CD4-positive, CD25-positive, alpha-beta regulatory T cell (primary cell): ENCODE measurements at regions not wholly inside any gene's neighbourhood (a gene's known extent, or its start where the extent isn't known, plus 50 kb on each side); places are given as distances from the start of the nearest gene placed in this dataset.

Source experiments
- ATAC-seq, 2 donors: fragments of 150-1000 bp; cut with Tn5 transposase; one replicate each; pipeline ENCODE4 v1.10.0; 2021; ENCODE audit warnings: low read depth in 2 of 2, moderate number of reproducible peaks in 2 of 2, moderate library complexity in 1 of 2
- DNase-seq, 3 donors: peaks; one replicate each; pipeline versions ENCODE4 v3.0.0 to v3.0.0-alpha.2; 2012 to 2022; ENCODE audit warnings: mixed read lengths in 1 of 3
- H3K27ac ChIP-seq: one replicate; pipeline ENCODE4 v1.7.0; 2013; ENCODE audit warnings: mild to moderate bottlenecking, low read length; ENCODE audit not compliant: insufficient read depth, poor library complexity, severe bottlenecking
- H3K27me3 ChIP-seq: one replicate; pipeline ENCODE4 v1.7.0; 2013; ENCODE audit warnings: low read length; ENCODE audit not compliant: control insufficient read depth, insufficient read depth
- H3K36me3 ChIP-seq: one replicate; pipeline ENCODE4 v1.7.0; 2013; ENCODE audit warnings: mild to moderate bottlenecking, low read length, moderate library complexity; ENCODE audit not compliant: control insufficient read depth, insufficient read depth
- H3K4me1 ChIP-seq: 2 replicates; pipeline ENCODE4 v1.7.0; 2013; ENCODE audit warnings: mild to moderate bottlenecking, low read length; ENCODE audit not compliant: insufficient read depth, control insufficient read depth, poor library complexity, severe bottlenecking
- H3K4me3 ChIP-seq: one replicate; pipeline ENCODE4 v1.7.0; 2013; ENCODE audit warnings: low read depth, mild to moderate bottlenecking, low read length, moderate library complexity
- H3K9me3 ChIP-seq, 2 experiments: 1 replicate in 1 of 2; 2 replicates in 1 of 2; pipeline ENCODE4 v1.7.0; 2013; ENCODE audit warnings: low read length in 2 of 2, mild to moderate bottlenecking in 1 of 2, moderate library complexity in 1 of 2; ENCODE audit not compliant: control insufficient read depth in 2 of 2
- H3K27ac Mint-ChIP-seq, 3 donors: one replicate each; pipeline ENCODE4 v1.8.0; 2020 to 2022; ENCODE audit warnings: mild to moderate bottlenecking in 3 of 3, mixed read lengths in 3 of 3, moderate library complexity in 2 of 3
- H3K27me3 Mint-ChIP-seq: one replicate; pipeline ENCODE4 v1.8.0; 2022; ENCODE audit warnings: mild to moderate bottlenecking, mixed read lengths
- H3K36me3 Mint-ChIP-seq: one replicate; pipeline ENCODE4 v1.8.0; 2020; ENCODE audit warnings: mixed read lengths
- H3K4me1 Mint-ChIP-seq, 4 donors: one replicate each; pipeline ENCODE4 v1.8.0; 2020 to 2022; ENCODE audit warnings: mixed read lengths in 4 of 4, mild to moderate bottlenecking in 1 of 4
- H3K4me3 Mint-ChIP-seq, 4 donors: one replicate each; pipeline ENCODE4 v1.8.0; 2020 to 2022; ENCODE audit warnings: mild to moderate bottlenecking in 4 of 4, mixed read lengths in 4 of 4, moderate library complexity in 3 of 4
- H3K9me3 Mint-ChIP-seq, 7 donors: one replicate each; pipeline ENCODE4 v1.8.0; 2020 to 2022; ENCODE audit warnings: mixed read lengths in 7 of 7, mild to moderate bottlenecking in 3 of 7, moderate library complexity in 2 of 7

DNA sequence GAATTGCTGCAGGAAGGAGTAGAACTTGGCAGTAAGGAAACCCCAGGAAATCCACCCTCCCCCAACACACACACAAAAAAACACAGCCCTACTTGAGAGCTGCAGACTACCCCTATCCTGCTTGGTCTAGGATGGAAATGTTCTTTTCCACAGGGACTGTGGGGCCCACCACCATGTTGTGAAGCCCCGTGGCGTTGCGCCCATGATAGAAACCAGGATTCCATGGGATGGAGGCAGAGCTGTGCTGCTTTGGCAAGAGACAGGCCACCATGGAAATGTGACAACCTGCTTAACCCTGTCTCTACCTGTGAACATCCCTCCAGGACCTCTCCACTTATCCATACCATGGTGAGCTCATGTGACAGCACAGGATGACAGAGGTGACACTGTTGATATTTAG lies 121.1 kb upstream of the NGF start:
- Mint-ChIP-seq H3K4me1 (no peaks in the 10 kb centered on the region), H3K27me3 (no peaks in the 10 kb centered on the region), H3K27ac (no peak overlapping the region), H3K36me3 (no peaks in the 10 kb centered on the region), H3K9me3 (no peaks in the 10 kb centered on the region), H3K4me3 (no peak overlapping the region)
- Histone ChIP-seq H3K9me3 (no peaks in the 10 kb centered on the region), H3K27ac (no peak overlapping the region), H3K27me3 (no peaks in the 10 kb centered on the region), H3K4me1 (no peaks in the 10 kb centered on the region), H3K36me3 (no peaks in the 10 kb centered on the region), H3K4me3 (no peak overlapping the region)
- DNase-seq, result no peak
- ATAC-seq, result no peak

DNA sequence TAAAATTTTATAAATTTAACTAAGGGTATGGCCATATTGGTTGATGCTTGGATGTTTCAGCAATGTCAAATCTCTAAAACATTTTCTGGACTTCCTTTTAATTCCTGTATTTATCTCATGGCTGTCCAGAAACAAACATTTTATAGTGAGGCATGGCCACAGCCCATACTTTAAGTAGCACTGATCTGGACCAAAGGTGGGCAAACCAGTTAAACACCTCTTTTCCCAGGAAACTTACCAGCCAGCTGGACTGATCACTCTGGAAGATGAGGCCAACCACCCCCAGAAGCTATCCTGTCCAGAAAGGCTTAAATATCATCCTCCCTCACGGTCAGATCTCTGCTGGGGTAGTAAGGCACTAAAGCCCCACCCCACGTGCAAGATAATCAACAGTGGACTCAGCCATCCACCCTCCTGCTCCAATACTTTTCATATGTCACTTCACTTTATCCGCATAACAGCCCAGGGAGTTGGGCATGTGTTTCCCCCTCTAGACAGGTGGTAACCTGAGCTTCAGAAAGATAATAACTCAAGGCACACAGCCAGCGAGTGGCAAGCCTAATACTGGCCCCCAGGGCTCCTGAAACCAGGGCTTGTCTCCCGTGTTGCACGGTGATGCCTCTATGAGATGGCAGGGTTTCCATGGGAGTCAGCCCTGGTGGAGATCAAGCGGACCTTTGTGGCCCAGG lies 120.5 kb upstream of the NGF start:
- H3K36me3 Mint-ChIP-seq, result no peaks in the 10 kb centered on the region
- H3K4me3 Mint-ChIP-seq, result no peak overlapping the region
- no peaks in the 10 kb centered on the region for H3K4me1 Mint-ChIP-seq
- no peaks in the 10 kb centered on the region for H3K9me3 Mint-ChIP-seq
- no peaks in the 10 kb centered on the region for H3K36me3 ChIP-seq
- H3K27me3 ChIP-seq, result no peaks in the 10 kb centered on the region
- H3K27ac Mint-ChIP-seq, result no peak overlapping the region
- no peaks in the 10 kb centered on the region for H3K4me1 ChIP-seq
- H3K27ac ChIP-seq, result no peak overlapping the region
- H3K4me3 ChIP-seq, result no peak overlapping the region
- no peak for DNase-seq
- H3K27me3 Mint-ChIP-seq, result no peaks in the 10 kb centered on the region
- H3K9me3 ChIP-seq, result no peaks in the 10 kb centered on the region
- ATAC-seq, result no peak

DNA sequence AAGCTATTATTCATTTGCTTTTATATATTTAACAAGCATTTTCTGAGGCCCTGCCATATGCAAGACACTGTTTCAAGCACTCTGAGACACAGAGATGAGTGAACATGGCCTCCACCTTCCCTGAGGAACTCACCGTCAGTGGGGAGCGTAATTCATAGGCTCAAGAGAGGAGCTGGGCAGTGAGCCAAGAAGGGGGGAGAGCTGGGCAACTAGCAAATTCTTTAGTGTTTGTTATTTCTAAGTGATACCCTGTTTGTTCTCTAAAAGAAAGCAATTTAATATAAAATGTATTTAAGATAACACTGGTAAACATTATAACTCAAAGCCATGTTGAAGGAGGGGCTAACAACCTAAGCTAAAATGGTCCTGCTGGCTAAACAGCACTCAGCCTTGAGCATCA lies 119.2 kb upstream of the NGF start:
- Histone ChIP-seq H3K27me3 (no peaks in the 10 kb centered on the region), H3K36me3 (no peaks in the 10 kb centered on the region), H3K27ac (no peak overlapping the region), H3K9me3 (no peaks in the 10 kb centered on the region), H3K4me3 (no peak overlapping the region), H3K4me1 (no peaks in the 10 kb centered on the region)
- DNase-seq (no peak), ATAC-seq (no peak)
- H3K27me3 Mint-ChIP-seq, result no peaks in the 10 kb centered on the region
- H3K4me3 Mint-ChIP-seq, result no peak overlapping the region
- H3K36me3 Mint-ChIP-seq, result no peaks in the 10 kb centered on the region
- no peaks in the 10 kb centered on the region for H3K4me1 Mint-ChIP-seq
- no peak overlapping the region for H3K27ac Mint-ChIP-seq
- H3K9me3 Mint-ChIP-seq, result no peaks in the 10 kb centered on the region

DNA sequence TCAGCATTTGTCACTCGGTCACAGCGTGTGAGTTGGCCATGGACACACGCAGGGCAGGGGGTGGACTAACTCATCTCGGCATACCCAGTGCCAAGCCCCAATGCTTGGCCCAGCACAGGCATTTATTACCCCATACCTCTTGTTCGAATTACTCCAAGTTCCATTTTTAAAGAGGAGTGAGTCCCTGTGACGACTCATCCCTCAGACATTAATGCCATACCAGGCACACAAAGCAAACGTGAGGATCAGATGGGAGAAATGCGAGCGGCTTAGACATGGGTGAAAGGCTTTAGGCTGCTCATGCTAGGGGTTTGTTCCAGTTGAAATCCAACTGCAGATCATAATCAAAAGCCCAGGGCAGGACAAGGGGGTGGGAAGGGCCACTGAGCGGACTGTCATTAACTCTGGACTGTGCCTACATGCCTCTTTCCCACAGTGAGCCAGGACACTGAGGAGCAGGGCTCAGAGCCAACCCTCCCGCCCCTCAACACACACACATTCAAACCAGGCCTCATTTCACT lies 118.5 kb upstream of the NGF start:
- H3K9me3 ChIP-seq, result no peaks in the 10 kb centered on the region
- no peaks in the 10 kb centered on the region for H3K4me1 ChIP-seq
- H3K36me3 ChIP-seq, result no peaks in the 10 kb centered on the region
- Mint-ChIP-seq H3K27me3 (no peaks in the 10 kb centered on the region), H3K4me1 (no peaks in the 10 kb centered on the region), H3K4me3 (no peak overlapping the region), H3K27ac (no peak overlapping the region), H3K36me3 (no peaks in the 10 kb centered on the region), H3K9me3 (no peaks in the 10 kb centered on the region)
- ATAC-seq, result no peak
- DNase-seq, result no peak
- H3K27ac ChIP-seq, result no peak overlapping the region
- H3K27me3 ChIP-seq, result no peaks in the 10 kb centered on the region
- no peak overlapping the region for H3K4me3 ChIP-seq

DNA sequence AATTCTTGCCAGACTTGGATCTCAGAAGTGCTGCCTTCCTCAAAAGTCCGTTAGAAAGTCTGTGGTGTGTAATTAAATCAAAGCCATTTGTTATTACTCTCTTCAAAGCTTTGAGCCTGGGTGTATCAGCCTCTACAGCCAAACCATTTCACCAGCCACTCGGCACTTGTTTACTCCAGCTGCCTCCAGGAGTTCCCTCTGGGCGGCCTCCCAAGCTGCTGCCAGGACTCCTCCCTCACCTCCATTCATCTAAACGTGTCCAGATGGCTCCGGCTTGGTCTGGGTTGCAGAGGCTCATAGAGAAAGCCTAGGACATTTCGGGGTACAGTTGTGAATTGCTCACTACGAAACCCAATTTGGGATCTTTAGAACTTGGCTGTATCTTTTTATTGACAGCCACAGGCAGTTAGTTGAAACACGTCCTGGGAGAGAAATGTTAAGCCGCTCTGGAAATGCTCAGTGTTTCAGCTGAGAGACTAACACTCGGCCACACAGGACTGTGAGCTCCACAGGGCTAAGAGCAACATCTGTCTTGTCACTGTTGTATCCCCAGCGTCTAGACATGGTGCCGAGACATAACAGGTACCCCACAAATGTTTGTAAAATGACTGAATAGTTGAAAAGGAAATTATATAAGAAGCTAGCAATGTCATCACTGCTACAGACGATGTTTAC lies 116.9 kb upstream of the NGF start:
- ATAC-seq (no peak), DNase-seq (no peak)
- Histone ChIP-seq H3K4me1 (no peaks in the 10 kb centered on the region), H3K9me3 (no peaks in the 10 kb centered on the region), H3K36me3 (no peaks in the 10 kb centered on the region), H3K27ac (no peak overlapping the region), H3K4me3 (no peak overlapping the region), H3K27me3 (no peaks in the 10 kb centered on the region)
- Mint-ChIP-seq H3K36me3 (no peaks in the 10 kb centered on the region), H3K9me3 (no peaks in the 10 kb centered on the region), H3K27me3 (peaks cover 9% of the 10 kb centered on the region), H3K4me1 (no peaks in the 10 kb centered on the region), H3K27ac (no peak overlapping the region), H3K4me3 (no peak overlapping the region)

DNA sequence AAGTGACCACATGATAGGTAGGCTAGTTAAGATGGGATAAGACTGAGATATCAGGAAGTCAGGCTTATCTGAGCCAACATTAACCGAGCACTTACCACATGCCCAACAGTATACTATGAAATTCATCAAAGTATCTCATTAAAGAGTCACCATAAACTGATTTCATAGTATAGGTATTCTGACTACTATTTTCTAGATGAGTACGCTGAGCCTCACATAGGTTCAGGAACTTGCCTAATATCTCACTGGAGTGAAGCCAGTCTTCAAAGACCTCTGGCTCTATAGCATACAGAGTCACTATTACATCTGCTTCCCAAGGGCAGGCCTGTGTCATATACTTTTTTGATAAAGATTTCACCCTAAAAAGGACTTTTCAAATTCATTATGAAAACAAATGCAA lies 115.6 kb upstream of the NGF start:
- no peaks in the 10 kb centered on the region for H3K27me3 ChIP-seq
- Mint-ChIP-seq H3K36me3 (no peaks in the 10 kb centered on the region), H3K27me3 (peaks cover 9% of the 10 kb centered on the region), H3K27ac (no peak overlapping the region), H3K4me1 (no peaks in the 10 kb centered on the region), H3K9me3 (no peaks in the 10 kb centered on the region), H3K4me3 (no peak overlapping the region)
- no peak overlapping the region for H3K27ac ChIP-seq
- H3K9me3 ChIP-seq, result no peaks in the 10 kb centered on the region
- DNase-seq (no peak), ATAC-seq (no peak)
- no peaks in the 10 kb centered on the region for H3K4me1 ChIP-seq
- no peak overlapping the region for H3K4me3 ChIP-seq
- H3K36me3 ChIP-seq, result no peaks in the 10 kb centered on the region

DNA sequence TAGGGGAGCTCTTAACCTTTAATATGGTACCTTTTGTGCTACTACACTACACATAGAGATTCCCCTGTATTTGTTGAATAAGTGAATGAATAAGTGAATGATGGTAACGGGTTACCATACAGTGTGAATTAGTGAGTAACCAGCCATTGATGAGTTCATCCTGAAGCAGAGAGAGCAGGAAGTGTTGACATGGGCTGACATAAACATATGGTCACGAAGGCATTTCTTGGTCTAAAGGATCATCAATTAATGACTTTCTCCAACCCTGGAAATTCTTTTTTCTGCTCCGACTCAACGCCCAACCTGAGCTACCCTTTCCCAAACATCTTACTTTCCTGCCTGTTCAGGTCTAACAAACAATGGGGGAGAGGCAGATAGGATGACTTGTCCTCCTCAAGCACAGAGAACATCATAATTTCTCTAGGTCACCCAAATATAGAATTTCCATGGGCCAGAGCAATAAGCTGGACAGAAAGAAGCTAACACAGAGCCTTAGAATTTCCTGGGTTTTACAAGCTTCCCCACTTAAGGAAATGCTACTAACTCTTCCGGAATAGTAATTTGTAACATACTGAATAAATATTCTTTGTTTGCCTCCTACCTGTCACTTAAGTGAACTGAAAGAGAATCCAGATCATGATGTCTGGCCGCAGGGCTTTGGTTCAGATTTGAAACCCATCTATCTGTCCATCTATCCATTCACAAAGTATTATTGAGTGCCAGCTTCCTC lies 114.7 kb upstream of the NGF start:
- Mint-ChIP-seq H3K27ac (no peak overlapping the region), H3K36me3 (no peaks in the 10 kb centered on the region), H3K9me3 (peaks cover 0 to 2% (median 0%) of the 10 kb centered on the region in 7 donors), H3K4me3 (no peak overlapping the region), H3K27me3 (peaks cover 9% of the 10 kb centered on the region), H3K4me1 (no peaks in the 10 kb centered on the region)
- DNase-seq (no peak), ATAC-seq (no peak)
- H3K27ac ChIP-seq, result no peak overlapping the region
- no peaks in the 10 kb centered on the region for H3K4me1 ChIP-seq
- no peak overlapping the region for H3K4me3 ChIP-seq
- H3K27me3 ChIP-seq, result no peaks in the 10 kb centered on the region
- H3K9me3 ChIP-seq, result no peaks in the 10 kb centered on the region
- H3K36me3 ChIP-seq, result no peaks in the 10 kb centered on the region
